HG03103 (cell line): ENCODE measurements at regions not wholly inside any gene's neighbourhood (a gene's known extent, or its start where the extent isn't known, plus 50 kb on each side); places are given as distances from the start of the nearest gene placed in this dataset.

ENCODE experiments used
- ATAC-seq: cut with Tn5 transposase; IDR thresholded peaks from one replicate; pipeline ENCODE4 v1.9.1; 2021; ENCODE audit warnings: low read depth; ENCODE audit not compliant: unreplicated experiment

- ATAC-seq: no peak
These were observed 438.5 kb downstream of the CCSER2 start for GRCh38 chr10:84766923-84767322.

- no peak for ATAC-seq
These were observed 439.7 kb downstream of the CCSER2 start for GRCh38 chr10:84768132-84768531.

- ATAC-seq: no peak
These were observed 442.4 kb downstream of the CCSER2 start for GRCh38 chr10:84770824-84771223.

- peak; percentile 79 for ATAC-seq
These were observed 455.0 kb downstream of the CCSER2 start for GRCh38 chr10:84783386-84783785.

- ATAC-seq: no peak
These were observed 455.5 kb downstream of the CCSER2 start for GRCh38 chr10:84783909-84784308.

GRCh38 chr10:84784749-84785148 is 456.4 kb downstream of the CCSER2 start:
- ATAC-seq: no peak

GRCh38 chr10:84789026-84789425 is 460.6 kb downstream of the CCSER2 start:
- ATAC-seq: no peak

- ATAC-seq: no peak
These were observed 469.9 kb downstream of the CCSER2 start for GRCh38 chr10:84798312-84798711.

GRCh38 chr10:84801156-84801555 is 472.8 kb downstream of the CCSER2 start:
- no peak for ATAC-seq

- ATAC-seq: no peak
These were observed 473.5 kb downstream of the CCSER2 start for GRCh38 chr10:84801916-84802315.

- no peak for ATAC-seq
These were observed 476.8 kb downstream of the CCSER2 start for GRCh38 chr10:84805149-84805548.

GRCh38 chr10:84811113-84811512 is 482.7 kb downstream of the CCSER2 start:
- no peak for ATAC-seq

- ATAC-seq: no peak
These were observed 490.6 kb downstream of the CCSER2 start for GRCh38 chr10:84818961-84819360.

- ATAC-seq: no peak
These were observed 491.7 kb downstream of the CCSER2 start for GRCh38 chr10:84820120-84820519.

- no peak for ATAC-seq
These were observed 492.2 kb downstream of the CCSER2 start for GRCh38 chr10:84820596-84820995.

- ATAC-seq: no peak
These were observed 494.7 kb downstream of the CCSER2 start for GRCh38 chr10:84822931-84823630.

GRCh38 chr10:84824525-84824924 is 496.1 kb downstream of the CCSER2 start:
- ATAC-seq: no peak

GRCh38 chr10:84825330-84825729 is 496.9 kb downstream of the CCSER2 start:
- no peak for ATAC-seq

- no peak for ATAC-seq
These were observed 498.3 kb downstream of the CCSER2 start for GRCh38 chr10:84826704-84827103.

- ATAC-seq: no peak
These were observed 500.7 kb downstream of the CCSER2 start for GRCh38 chr10:84829131-84829530.

- no peak for ATAC-seq
These were observed 508.8 kb downstream of the CCSER2 start for GRCh38 chr10:84837041-84837812.

- no peak for ATAC-seq
These were observed 509.5 kb downstream of the CCSER2 start for GRCh38 chr10:84837877-84838276.
